ENCODE measurements at regions not wholly inside any gene's neighbourhood (a gene's known extent, or its start where the extent isn't known, plus 50 kb on each side); places are given as distances from the start of the nearest gene placed in this dataset.

GRCh38 chr1:4980211-4980610, 325.8 kb downstream of the AJAP1 start:
- no peak for TF ChIP-seq CTCF (IDR thresholded peaks at IDR 0.05; ENCODE audit: borderline replicate concordance, extremely low read depth, low read length, poor library complexity, severe bottlenecking)
- TF ChIP-seq EZH2 (IDR thresholded peaks at IDR 0.05; ENCODE audit: borderline replicate concordance, low read depth, low read length, severe bottlenecking): no peak
